Eye (tissue), 1 donor: ENCODE measurements at regions not wholly inside any gene's neighbourhood (a gene's known extent, or its start where the extent isn't known, plus 50 kb on each side); places are given as distances from the start of the nearest gene placed in this dataset.
"Not testable (repeated sequence)": the region's sequence is repeated elsewhere in the genome, so short reads cannot be mapped to it uniquely, and the experiment has no call there.

Experiments
- DNase-seq: peaks from one replicate; pipeline ENCODE4 v3.0.0-alpha.2; 2015

DNA sequence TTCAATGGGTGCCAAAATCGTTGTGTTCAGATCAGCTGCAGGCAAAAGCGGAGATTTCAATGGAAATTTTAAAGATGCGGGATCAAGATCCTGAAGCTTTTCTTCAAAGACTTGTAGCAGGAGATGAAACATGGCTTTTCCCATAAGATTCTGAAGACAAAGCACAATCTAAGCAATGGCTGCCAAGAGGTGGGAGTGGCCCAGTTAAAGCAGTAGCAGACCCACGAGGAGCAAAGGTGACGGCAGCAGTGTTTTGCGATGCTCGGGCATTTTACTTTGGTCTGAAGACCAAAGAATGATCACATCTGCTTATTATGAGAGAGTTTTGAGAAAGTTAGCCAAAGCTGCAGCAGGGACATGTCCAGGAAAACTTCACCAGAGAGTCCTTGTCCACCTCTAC is 222.9 kb downstream of the DSC3 start:
- no peak for DNase-seq

DNA sequence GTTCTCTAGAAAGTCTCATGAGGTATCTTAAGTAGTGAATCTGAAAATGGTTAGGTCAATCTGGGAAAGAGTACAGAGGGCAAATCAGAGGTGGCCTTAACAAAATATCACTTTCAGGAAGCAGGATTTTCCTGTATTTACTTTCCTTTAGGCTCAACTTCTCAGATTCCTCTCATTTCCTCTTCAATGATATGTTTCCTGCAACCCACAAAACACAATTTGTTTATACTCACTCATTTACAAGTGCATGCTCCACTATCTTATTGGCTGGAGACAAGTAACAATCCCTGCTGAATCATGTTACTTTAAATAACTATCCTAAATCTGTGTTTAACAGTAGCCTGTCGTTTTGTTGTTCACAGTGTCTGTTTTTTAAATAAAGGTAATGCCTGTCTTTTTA is 228.1 kb downstream of the DSC3 start:
- no peak for DNase-seq

DNA sequence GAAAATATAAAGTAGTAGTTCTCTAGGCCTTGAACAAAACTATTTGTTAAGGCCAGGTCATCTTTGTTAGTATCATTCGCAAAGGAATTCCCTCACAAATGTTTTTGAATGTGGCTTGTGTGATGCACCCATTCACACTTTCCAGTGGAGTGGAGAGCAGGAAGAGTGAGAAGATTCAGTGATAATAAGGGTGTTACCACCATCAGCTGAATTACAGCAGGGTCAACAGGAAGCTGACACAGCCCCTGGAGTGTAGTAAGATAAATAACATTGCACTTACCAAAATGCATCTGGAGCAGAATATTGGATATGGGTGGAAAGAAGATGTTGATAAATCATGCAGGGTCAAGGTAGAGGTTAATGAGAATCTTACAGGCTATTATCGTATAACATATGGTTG is 231.0 kb downstream of the DSC3 start:
- no peak for DNase-seq

DNA sequence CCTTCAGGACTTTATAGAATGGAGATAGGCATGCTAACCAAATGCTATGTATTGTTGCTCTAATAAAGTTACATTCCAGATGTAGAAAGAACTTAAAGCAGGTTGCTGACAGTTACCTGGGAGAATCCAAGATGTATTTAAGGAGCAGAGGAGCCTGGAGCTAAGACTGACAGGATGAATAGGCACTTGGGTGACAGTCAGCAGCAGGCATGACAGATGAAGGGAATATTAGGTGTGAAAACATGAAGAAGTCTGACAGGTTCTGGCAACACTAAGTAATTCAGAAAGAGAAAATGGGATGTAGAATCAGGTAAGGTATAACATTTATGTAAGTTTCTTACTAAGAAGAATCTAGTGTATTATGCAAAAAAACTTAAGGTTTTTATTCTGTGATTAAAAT is 232.0 kb downstream of the DSC3 start:
- DNase-seq: peak; percentile 8

DNA sequence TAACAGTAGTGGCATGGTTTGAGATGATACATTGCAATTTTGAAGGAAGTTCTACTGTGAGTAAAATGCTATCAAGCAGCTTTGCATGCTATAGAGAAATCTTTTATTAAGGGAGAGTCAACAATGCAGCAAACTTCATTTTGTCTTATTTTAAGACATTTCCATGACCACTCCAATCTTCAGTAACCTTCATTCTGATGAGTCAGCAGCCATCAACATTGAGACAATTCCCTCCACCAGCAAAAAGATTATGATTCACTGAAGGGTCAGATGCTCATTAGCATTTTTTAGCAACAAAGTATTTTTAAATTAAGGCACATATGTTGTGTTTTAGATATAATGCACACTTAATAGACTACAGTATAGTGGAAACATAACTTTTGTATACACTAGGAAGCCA is 235.7 kb downstream of the DSC3 start:
- DNase-seq: no peak

- no peak for DNase-seq
Observed at GRCh38 chr18:30800800-30801199, 241.7 kb downstream of the DSC3 start.

- DNase-seq: no peak
Observed at GRCh38 chr18:30792051-30792450, 250.5 kb downstream of the DSC3 start.

- not testable (repeated sequence) for DNase-seq
Observed at GRCh38 chr18:30788411-30788991, 254.0 kb downstream of the DSC3 start.

- DNase-seq: no peak
Observed at GRCh38 chr18:30787410-30787809, 255.1 kb downstream of the DSC3 start.

GRCh38 chr18:30781601-30782000 is 260.9 kb downstream of the DSC3 start:
- DNase-seq: no peak

DNA sequence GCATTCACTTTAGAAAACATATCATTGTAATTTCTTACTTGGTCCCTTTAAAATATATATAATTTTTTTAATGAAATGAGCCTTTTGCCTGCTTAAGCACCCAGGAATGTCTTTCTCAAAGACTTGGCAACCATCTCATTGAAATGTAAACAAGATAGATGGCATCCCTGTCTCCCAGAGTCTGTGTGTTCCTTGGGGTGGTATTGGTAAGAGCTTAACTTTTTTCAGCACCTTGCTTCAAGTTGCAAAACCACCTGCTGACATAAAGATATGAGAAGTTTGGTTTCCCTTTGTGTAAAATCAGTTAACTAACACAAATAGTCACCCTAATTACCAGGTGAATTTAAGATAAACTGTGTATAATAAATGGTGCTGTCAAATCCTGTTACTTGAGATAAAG is 266.9 kb downstream of the DSC3 start:
- DNase-seq: no peak

DNA sequence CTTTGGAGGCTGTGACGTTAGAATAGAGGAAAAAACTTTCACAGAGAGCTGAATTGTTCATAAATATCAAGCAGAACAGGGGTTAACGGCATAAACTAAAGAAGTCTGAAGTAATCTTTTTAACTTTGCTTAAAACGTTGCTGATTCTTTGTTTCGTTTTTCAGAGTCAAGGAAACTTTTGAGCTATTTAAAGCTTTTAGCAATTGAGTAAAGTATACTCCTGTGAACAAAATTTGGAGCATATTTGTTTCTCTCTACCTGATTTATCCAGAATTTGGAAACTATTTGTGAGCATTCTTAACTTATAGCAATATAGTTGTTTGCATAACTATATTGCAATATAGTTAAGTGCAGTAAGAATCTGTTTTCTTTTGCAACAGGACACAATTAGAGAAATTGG is 270.4 kb downstream of the DSC3 start:
- DNase-seq: not testable (repeated sequence)

GRCh38 chr18:30766053-30766452 is 276.5 kb downstream of the DSC3 start:
- DNase-seq: no peak

DNA sequence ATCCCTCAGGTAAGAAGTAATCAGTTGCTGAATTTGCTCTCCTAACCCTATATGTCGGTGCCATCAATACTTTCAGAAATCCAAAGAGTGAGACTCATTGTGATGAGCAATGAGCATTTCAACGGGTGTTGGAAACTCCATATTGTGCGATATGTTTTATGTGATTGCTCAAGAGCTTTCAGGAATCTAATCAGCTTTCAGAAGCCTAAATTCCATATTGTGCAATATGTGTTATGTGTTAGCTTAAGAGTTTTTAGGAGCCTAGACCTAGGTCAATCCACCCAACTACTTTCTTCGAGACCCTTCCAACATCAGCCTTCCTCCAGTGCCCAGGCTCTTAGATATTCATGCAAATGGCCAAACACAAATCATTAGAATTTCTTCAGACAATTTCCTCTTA is 277.3 kb downstream of the DSC3 start:
- no peak for DNase-seq

DNA sequence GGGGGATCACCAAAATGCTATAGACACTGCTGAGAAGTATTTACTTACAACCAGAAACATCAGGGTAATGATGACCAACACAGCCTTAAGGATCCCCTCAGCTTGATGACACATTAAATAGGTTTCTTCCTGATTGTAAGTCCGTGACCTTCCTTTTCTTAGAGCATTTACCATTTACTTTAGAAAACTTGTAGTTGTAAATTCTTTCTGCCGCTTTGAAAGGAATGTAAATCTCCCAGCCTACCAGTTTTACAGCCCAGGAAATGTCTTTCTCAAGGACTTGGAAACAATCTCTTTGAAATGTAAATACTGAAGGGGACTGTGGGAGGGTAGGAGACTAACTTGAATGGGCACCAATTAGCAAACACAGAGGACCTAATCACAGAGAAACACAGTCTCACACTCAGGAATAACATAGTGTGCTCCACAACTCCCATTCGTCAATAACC is 278.6 kb downstream of the DSC3 start:
- peak; percentile 5 for DNase-seq

GRCh38 chr18:30754846-30755245 is 287.7 kb downstream of the DSC3 start:
- DNase-seq: no peak

- no peak for DNase-seq
Observed at GRCh38 chr18:30748541-30748940, 294.0 kb downstream of the DSC3 start.

DNA sequence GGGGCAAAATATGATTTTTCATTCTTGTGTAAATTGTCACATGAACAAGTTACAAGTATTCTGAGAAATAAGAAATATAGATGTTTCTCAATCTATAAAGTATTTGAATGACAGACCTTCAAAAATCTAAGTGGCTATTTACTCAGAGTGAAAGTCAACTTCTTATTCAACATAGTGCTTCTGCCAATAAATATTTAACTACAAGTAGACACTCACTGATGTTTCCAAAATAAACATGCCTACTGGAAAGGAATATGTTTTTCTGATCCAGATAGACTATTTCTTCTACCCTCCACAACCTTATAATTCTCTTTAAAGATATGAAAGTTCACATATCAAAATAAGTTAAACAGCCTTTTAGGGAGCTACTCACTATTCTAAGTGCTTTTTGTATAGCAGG is 296.3 kb downstream of the DSC3 start:
- no peak for DNase-seq

- no peak for DNase-seq
Observed at GRCh38 chr18:30743033-30743432, 299.5 kb downstream of the DSC3 start.

DNA sequence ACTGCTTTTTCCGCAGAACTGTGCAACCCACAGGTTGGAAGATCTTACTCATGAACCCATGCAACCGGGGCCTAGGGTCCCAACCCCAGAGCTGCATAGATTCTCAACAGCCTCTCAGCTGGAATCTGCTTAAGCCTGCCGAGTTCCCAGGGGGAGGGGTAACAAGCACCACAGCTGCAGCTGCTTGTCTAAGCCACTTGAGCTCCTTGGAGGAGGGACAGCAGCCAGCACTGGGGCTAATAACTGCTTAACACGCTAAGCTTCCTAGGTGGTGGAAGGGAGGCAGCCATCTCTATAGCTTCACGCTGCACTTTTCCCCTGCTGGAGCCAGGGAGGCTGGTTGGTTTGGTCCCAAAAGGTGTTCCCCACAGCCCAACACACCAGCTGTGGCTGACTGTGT is 311.6 kb downstream of the DSC3 start:
- DNase-seq: peak; percentile 32

DNA sequence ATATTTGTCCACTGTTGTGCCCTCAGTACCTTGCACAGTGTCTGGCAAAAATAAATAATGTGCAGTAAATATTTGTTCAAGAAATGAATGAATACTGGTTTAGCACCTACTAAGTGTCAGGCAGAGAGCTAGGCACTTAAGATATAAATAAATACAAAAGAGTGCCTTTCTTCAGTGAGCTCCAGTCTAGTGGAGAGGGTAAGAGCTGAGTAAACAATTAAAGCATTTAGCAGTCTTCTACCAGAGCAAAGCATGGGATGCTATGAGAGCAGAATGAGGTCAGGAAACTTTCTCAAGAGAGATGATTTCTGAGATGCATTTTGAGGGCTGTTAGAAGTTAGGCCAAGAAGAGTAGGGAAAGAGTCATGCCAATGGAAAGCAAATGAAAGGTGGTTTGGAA is 314.7 kb downstream of the DSC3 start:
- no peak for DNase-seq

- DNase-seq: no peak
Observed at GRCh38 chr18:30713299-30713698, 329.2 kb downstream of the DSC3 start.

DNA sequence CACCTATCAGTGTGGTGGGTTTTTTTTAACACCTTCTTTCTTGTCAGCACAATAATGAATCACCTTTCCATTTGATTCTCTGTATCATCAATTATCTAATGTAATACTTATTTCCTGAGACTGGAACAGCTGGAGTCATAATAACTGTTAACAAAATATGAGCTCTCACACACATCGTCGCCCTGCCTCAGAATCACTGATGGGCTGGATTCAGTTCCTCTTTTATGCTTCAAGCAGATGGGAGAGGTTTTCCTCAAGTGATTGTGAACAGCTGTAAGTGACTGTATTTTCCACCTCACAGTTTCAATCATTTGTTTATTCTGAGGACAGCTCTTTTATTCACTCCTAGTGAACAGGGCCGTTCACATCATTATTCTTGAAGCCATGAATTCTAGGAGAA is 330.2 kb downstream of the DSC3 start:
- DNase-seq: no peak

- DNase-seq: no peak
Observed at GRCh38 chr18:30709595-30709994, 332.9 kb downstream of the DSC3 start.

GRCh38 chr18:30705943-30706342 is 336.6 kb downstream of the DSC3 start:
- DNase-seq: no peak

DNA sequence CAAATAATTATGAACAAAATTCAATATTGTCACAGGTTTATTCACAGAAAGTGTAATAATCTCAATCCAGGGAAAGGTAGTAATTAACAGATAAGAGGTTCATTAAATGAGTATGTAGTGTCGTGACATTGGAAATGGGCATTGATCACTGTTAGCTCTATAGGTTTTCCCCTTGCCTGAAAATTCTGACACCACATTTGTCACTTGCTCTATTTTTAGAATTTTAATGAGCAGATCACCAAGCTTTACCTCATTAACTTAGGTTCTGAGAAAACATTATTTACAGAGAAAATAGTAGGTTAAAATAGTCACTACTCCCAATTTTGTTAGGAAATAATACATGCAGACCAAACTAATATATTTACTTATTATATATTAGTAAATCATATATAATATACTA is 344.0 kb downstream of the DSC3 start:
- no peak for DNase-seq
